WTC11 (cell line): ENCODE measurements at regions not wholly inside any gene's neighbourhood (a gene's known extent, or its start where the extent isn't known, plus 50 kb on each side); places are given as distances from the start of the nearest gene placed in this dataset.

Source experiments
- ESRRA ChIP-seq: sonication (generic); formaldehyde crosslinking; IDR thresholded peaks from 2 replicates; pipeline ENCODE4 v1.8.1; 2022; ENCODE audit warnings: mild to moderate bottlenecking, missing genetic modification reagents, borderline replicate concordance
- ETV6 ChIP-seq: sonication (generic); formaldehyde crosslinking; IDR thresholded peaks from 2 replicates; pipeline ENCODE4 v1.8.1; 2022; ENCODE audit warnings: mild to moderate bottlenecking, missing genetic modification reagents
- NR1H2 ChIP-seq: sonication (generic); formaldehyde crosslinking; IDR thresholded peaks from 2 replicates; pipeline ENCODE4 v1.9.0; 2021; ENCODE audit warnings: mild to moderate bottlenecking, moderate library complexity, missing genetic modification reagents
- TP53 ChIP-seq: sonication (generic); formaldehyde crosslinking; IDR thresholded peaks from 2 replicates; pipeline ENCODE4 v1.8.1; 2023; ENCODE audit warnings: mild to moderate bottlenecking, missing genetic modification reagents
- TF ChIP-seq, protein P1 (sequence below): fragments of 200-600 bp; IDR thresholded peaks from 2 replicates; pipeline ENCODE4 v1.8.0; 2022; ENCODE audit warnings: antibody characterized with exemption

DNA sequence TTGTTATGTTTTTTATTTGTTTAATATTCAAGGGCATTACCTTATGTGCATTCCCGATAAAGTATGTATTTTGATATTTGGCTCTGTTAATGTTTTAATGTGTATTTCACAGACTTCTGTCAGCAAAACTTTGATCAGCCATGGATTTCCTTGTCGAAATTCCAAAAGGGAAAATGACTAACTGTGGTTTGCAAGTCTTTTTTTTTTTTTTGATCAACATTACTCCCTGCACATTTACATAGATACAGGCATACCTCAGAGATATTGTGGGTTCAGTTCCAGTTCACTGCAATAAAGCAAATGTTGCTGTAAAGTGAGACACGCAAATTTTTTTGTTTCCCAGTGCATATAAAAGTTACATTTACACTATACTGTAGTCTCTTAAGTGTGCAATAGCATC lies 351.9 kb downstream of the CXCL12 start:
- TF ChIP-seq, protein P1, sequence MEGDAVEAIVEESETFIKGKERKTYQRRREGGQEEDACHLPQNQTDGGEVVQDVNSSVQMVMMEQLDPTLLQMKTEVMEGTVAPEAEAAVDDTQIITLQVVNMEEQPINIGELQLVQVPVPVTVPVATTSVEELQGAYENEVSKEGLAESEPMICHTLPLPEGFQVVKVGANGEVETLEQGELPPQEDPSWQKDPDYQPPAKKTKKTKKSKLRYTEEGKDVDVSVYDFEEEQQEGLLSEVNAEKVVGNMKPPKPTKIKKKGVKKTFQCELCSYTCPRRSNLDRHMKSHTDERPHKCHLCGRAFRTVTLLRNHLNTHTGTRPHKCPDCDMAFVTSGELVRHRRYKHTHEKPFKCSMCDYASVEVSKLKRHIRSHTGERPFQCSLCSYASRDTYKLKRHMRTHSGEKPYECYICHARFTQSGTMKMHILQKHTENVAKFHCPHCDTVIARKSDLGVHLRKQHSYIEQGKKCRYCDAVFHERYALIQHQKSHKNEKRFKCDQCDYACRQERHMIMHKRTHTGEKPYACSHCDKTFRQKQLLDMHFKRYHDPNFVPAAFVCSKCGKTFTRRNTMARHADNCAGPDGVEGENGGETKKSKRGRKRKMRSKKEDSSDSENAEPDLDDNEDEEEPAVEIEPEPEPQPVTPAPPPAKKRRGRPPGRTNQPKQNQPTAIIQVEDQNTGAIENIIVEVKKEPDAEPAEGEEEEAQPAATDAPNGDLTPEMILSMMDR = no peak
- TF ChIP-seq ESRRA (CRISPR knock-in tag) = no peak
- no peak for TF ChIP-seq NR1H2 (CRISPR knock-in tag)
- no peak for TF ChIP-seq TP53 (CRISPR knock-in tag)
- TF ChIP-seq ETV6 (CRISPR knock-in tag) = no peak
